Memory B cell (primary cell): ENCODE measurements at regions not wholly inside any gene's neighbourhood (a gene's known extent, or its start where the extent isn't known, plus 50 kb on each side); places are given as distances from the start of the nearest gene placed in this dataset.
"Not testable (repeated sequence)": the region's sequence is repeated elsewhere in the genome, so short reads cannot be mapped to it uniquely, and the experiment has no call there.

Source experiments
- ATAC-seq: fragments of 150-1000 bp; cut with Tn5 transposase; 2 replicates; pipeline ENCODE4 v1.10.0; 2021; ENCODE audit warnings: low read depth, mild to moderate bottlenecking, moderate library complexity
- DNase-seq, 2 donors: peaks; one replicate each; pipeline ENCODE4 v3.0.0; 2022; ENCODE audit warnings: low spot score in 2 of 2
- H3K27ac Mint-ChIP-seq: one replicate; pipeline ENCODE4 v1.8.0; 2022; ENCODE audit warnings: mild to moderate bottlenecking, moderate library complexity, mixed read lengths
- H3K27me3 Mint-ChIP-seq: one replicate; pipeline ENCODE4 v1.8.0; 2022; ENCODE audit warnings: mixed read lengths
- H3K36me3 Mint-ChIP-seq: one replicate; pipeline ENCODE4 v1.8.0; 2022; ENCODE audit warnings: mild to moderate bottlenecking, mixed read lengths
- H3K4me1 Mint-ChIP-seq: one replicate; pipeline ENCODE4 v1.8.0; 2022; ENCODE audit warnings: mixed read lengths
- H3K4me3 Mint-ChIP-seq: one replicate; pipeline ENCODE4 v1.8.0; 2022; ENCODE audit warnings: mild to moderate bottlenecking, moderate library complexity, mixed read lengths
- H3K9me3 Mint-ChIP-seq: one replicate; pipeline ENCODE4 v1.8.0; 2022; ENCODE audit warnings: mixed read lengths

GRCh38 chr14:106004937-106005795 lies 478.8 kb downstream of the TMEM121 start:
- DNase-seq = peak in 1 of 2 donors; percentile 39
- peak overlapping the region; percentile 55 for H3K27ac Mint-ChIP-seq
- H3K36me3 Mint-ChIP-seq, H3K9me3 Mint-ChIP-seq, H3K4me1 Mint-ChIP-seq, H3K27me3 Mint-ChIP-seq: not testable (repeated sequence)
- peak overlapping the region; percentile 85 for H3K4me3 Mint-ChIP-seq
- ATAC-seq = peak; percentile 79

GRCh38 chr14:106006043-106006442 lies 479.7 kb downstream of the TMEM121 start:
- not testable (repeated sequence) for H3K4me1 Mint-ChIP-seq, DNase-seq, H3K27me3 Mint-ChIP-seq, H3K36me3 Mint-ChIP-seq, H3K27ac Mint-ChIP-seq, H3K9me3 Mint-ChIP-seq, H3K4me3 Mint-ChIP-seq
- peak; percentile 61 for ATAC-seq

GRCh38 chr14:106006716-106007115 lies 480.3 kb downstream of the TMEM121 start:
- not testable (repeated sequence) for H3K9me3 Mint-ChIP-seq, ATAC-seq, H3K4me1 Mint-ChIP-seq, H3K36me3 Mint-ChIP-seq, H3K27ac Mint-ChIP-seq, H3K4me3 Mint-ChIP-seq, DNase-seq, H3K27me3 Mint-ChIP-seq

- H3K4me3 Mint-ChIP-seq = no peak overlapping the region
- ATAC-seq (no peak), DNase-seq (no peak)
- H3K9me3 Mint-ChIP-seq = no peaks in the 10 kb centered on the region
- H3K36me3 Mint-ChIP-seq = peaks cover 2% of the 10 kb centered on the region
- no peaks in the 10 kb centered on the region for H3K4me1 Mint-ChIP-seq
- peaks cover 4% of the 10 kb centered on the region for H3K27me3 Mint-ChIP-seq
- no peak overlapping the region for H3K27ac Mint-ChIP-seq
Observed at GRCh38 chr14:106010783-106011182, 484.4 kb downstream of the TMEM121 start.

GRCh38 chr14:106011631-106012360 lies 485.4 kb downstream of the TMEM121 start:
- H3K9me3 Mint-ChIP-seq, H3K27ac Mint-ChIP-seq, H3K36me3 Mint-ChIP-seq, H3K4me1 Mint-ChIP-seq, H3K27me3 Mint-ChIP-seq: not testable (repeated sequence)
- ATAC-seq (peak; percentile 55), DNase-seq (peak; percentile 59 to 65)
- peak overlapping the region; percentile 32 for H3K4me3 Mint-ChIP-seq

- not testable (repeated sequence) for H3K36me3 Mint-ChIP-seq, H3K27ac Mint-ChIP-seq, H3K9me3 Mint-ChIP-seq, ATAC-seq, DNase-seq, H3K27me3 Mint-ChIP-seq, H3K4me1 Mint-ChIP-seq, H3K4me3 Mint-ChIP-seq
Observed at GRCh38 chr14:106012361-106012725, 486.0 kb downstream of the TMEM121 start.

- Mint-ChIP-seq H3K27ac (no peak overlapping the region), H3K4me3 (no peak overlapping the region), H3K36me3 (no peaks in the 10 kb centered on the region), H3K9me3 (no peaks in the 10 kb centered on the region), H3K4me1 (no peaks in the 10 kb centered on the region), H3K27me3 (peaks cover 4% of the 10 kb centered on the region)
- no peak for DNase-seq
- ATAC-seq = no peak
Observed at GRCh38 chr14:106013879-106014376, 487.5 kb downstream of the TMEM121 start.

GRCh38 chr14:106017952-106018351 lies 491.6 kb downstream of the TMEM121 start:
- H3K27ac Mint-ChIP-seq, H3K36me3 Mint-ChIP-seq, H3K4me1 Mint-ChIP-seq, ATAC-seq, DNase-seq, H3K9me3 Mint-ChIP-seq, H3K4me3 Mint-ChIP-seq, H3K27me3 Mint-ChIP-seq: not testable (repeated sequence)

- Mint-ChIP-seq H3K4me3 (no peak overlapping the region), H3K27me3 (peaks cover 4% of the 10 kb centered on the region), H3K4me1 (peaks cover 6% of the 10 kb centered on the region), H3K27ac (no peak overlapping the region), H3K9me3 (no peaks in the 10 kb centered on the region), H3K36me3 (no peaks in the 10 kb centered on the region)
- DNase-seq (no peak), ATAC-seq (no peak)
Observed at GRCh38 chr14:106021832-106022231, 495.4 kb downstream of the TMEM121 start.

- H3K27me3 Mint-ChIP-seq, ATAC-seq, H3K4me1 Mint-ChIP-seq, DNase-seq, H3K36me3 Mint-ChIP-seq, H3K4me3 Mint-ChIP-seq, H3K9me3 Mint-ChIP-seq, H3K27ac Mint-ChIP-seq: not testable (repeated sequence)
Observed at GRCh38 chr14:106022648-106023047, 496.3 kb downstream of the TMEM121 start.

- peaks cover 6% of the 10 kb centered on the region for H3K27me3 Mint-ChIP-seq
- ATAC-seq = no peak
- H3K36me3 Mint-ChIP-seq = no peaks in the 10 kb centered on the region
- no peak overlapping the region for H3K4me3 Mint-ChIP-seq
- DNase-seq = no peak
- H3K4me1 Mint-ChIP-seq = peaks cover 6% of the 10 kb centered on the region
- no peak overlapping the region for H3K27ac Mint-ChIP-seq
- H3K9me3 Mint-ChIP-seq = no peaks in the 10 kb centered on the region
Observed at GRCh38 chr14:106023411-106023810, 497.0 kb downstream of the TMEM121 start.

GRCh38 chr14:106024983-106025604 lies 498.7 kb downstream of the TMEM121 start:
- ATAC-seq (no peak), DNase-seq (no peak)
- H3K4me1 Mint-ChIP-seq = peaks cover 6% of the 10 kb centered on the region

GRCh38 chr14:106026026-106026425 lies 499.6 kb downstream of the TMEM121 start:
- ATAC-seq (no peak), DNase-seq (no peak)
- Mint-ChIP-seq H3K4me1 (peaks cover 5% of the 10 kb centered on the region), H3K27ac (no peak overlapping the region), H3K27me3 (peaks cover 8% of the 10 kb centered on the region), H3K4me3 (no peak overlapping the region), H3K9me3 (no peaks in the 10 kb centered on the region), H3K36me3 (no peaks in the 10 kb centered on the region)

More at GRCh38 chr14:106024983-106025604, 498.7 kb downstream of the TMEM121 start:
- Mint-ChIP-seq H3K4me3 (no peak overlapping the region), H3K27ac (no peak overlapping the region), H3K36me3 (no peaks in the 10 kb centered on the region), H3K9me3 (no peaks in the 10 kb centered on the region), H3K27me3 (peaks cover 8% of the 10 kb centered on the region)

- H3K27ac Mint-ChIP-seq, DNase-seq, ATAC-seq, H3K36me3 Mint-ChIP-seq, H3K4me3 Mint-ChIP-seq, H3K9me3 Mint-ChIP-seq, H3K27me3 Mint-ChIP-seq, H3K4me1 Mint-ChIP-seq: not testable (repeated sequence)
Observed at GRCh38 chr14:106027759-106028158, 501.4 kb downstream of the TMEM121 start.
